ENCODE measurements at regions not wholly inside any gene's neighbourhood (a gene's known extent, or its start where the extent isn't known, plus 50 kb on each side); places are given as distances from the start of the nearest gene placed in this dataset.
"Not testable (repeated sequence)": the region's sequence is repeated elsewhere in the genome, so short reads cannot be mapped to it uniquely, and the experiment has no call there.

DNA sequence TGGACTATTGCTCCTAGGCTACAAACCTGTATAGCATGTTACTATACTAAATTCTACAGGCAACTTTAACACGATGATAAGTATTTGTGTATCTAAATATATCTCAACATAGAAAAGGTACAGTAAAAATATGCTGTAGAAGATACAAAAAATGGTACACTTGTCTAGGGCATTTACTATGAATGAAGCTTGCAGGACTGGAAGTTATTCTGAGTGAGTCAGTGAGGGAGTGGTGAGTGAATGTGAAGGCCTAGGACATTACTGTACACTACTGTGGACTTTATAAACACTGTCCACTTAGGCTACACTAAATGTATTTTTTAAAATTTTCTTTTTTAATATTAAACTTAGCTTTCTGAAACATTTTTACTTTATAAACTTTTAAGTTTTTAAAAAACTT, 140.5 kb upstream of the SGO1 start:
- DNase-seq (ENCODE audit: low read depth), result no peak

DNA sequence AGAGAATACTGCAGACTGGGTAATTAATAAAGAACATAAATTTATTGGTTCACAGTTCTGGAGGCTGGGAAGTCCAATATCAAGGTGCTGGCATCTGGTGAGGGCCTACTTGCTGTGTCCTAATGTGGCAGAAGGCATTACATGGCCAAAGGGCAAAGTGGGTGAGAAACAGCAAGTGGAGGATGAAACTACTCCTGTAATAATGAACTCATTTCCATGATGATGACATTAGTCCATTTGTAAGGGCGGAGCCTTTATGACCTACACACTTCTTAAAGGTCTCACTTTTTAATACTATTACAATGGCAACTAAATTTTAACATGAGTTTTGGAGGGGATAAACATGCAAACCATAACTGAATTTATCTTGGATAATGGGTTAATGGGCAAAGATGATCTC, 139.6 kb upstream of the SGO1 start:
- DNase-seq (ENCODE audit: low read depth), result no peak

DNA sequence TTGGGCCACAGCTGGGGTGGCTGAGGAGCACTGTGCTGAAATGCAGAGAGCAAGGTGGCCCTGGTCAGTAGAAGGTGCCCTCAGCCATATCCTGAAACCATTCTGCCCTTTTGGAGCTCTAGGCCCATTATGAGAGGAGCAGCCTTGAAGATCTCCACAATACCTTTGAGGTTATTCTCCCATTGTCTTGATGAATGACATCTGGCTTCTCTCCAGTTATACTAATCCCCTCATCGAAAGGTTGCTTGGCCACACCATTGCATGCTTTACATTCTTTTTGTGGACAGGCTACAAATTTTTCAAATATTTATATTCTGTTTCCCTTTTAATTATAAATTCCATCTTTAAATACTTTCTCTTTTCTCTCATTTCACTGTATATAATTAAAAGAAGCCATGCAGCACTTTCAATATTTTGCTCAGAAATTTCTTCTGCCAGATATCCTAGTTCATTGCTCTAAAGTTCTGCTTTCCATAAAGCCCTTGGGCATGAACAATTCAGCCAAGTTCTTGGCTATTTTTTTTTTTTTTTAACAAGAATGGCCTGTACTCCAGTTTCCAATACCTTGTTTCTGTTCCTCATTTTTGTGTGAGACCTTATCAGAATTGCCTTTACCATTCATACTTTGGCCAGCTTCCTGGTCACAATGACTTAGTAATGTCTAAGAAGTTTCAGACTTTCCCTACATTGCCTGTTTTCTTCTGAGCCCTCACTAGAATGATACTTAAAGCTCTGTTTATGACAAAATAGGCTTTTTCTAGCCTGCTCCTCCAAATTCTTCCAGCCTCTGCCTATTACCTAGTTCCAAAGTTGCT, 138.9 kb upstream of the SGO1 start:
- DNase-seq (ENCODE audit: low read depth), result no peak

DNA sequence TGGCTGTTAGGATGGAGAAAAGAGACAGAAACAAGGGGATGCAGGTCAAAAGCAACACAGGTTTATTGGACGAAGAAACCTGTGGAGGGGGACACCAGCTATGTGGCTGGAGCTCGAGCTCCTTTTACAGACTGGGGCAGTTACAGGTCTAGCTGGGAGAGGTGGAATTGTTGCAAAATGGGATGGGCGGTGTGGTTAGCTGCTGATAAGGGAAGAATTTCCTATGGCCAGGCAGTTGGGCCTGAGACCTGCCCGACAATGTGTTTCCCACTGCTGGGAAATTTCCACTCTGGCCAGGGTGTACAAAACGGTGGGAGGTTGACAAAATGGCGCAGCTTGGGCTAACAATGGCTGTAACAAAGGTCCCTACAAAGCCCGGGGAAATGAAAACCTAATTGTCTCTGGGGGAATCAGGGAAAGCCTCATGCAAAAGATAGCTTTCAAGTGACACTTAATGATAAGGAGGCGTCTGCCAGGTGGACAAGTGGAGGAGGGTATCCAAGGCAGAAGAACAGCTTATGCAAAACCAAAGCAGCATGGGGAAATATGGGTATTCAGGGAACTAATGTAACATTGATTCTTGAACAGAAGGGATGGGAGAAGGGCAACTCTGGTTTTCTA, 137.4 kb upstream of the SGO1 start:
- DNase-seq (ENCODE audit: low read depth), result no peak

DNA sequence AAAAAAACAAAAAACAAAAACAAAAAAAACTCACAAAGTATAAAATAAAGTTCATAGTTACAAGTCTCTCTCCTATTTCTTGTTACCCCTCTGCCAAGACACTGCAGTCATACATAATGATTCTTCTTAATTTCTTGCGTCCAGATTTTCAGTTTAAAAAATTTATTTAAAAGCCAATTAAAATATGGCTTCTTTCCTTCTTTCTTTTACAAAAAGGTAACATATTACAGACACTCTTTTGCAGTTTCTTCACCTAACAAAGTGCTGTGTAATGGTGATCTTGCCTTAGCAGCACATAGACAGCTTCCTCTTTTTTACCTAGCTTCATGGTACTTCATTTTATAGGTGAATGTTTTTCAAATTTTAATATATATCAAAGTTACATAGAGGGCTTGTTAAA, 136.1 kb upstream of the SGO1 start:
- no peak for DNase-seq (ENCODE audit: low read depth)

DNA sequence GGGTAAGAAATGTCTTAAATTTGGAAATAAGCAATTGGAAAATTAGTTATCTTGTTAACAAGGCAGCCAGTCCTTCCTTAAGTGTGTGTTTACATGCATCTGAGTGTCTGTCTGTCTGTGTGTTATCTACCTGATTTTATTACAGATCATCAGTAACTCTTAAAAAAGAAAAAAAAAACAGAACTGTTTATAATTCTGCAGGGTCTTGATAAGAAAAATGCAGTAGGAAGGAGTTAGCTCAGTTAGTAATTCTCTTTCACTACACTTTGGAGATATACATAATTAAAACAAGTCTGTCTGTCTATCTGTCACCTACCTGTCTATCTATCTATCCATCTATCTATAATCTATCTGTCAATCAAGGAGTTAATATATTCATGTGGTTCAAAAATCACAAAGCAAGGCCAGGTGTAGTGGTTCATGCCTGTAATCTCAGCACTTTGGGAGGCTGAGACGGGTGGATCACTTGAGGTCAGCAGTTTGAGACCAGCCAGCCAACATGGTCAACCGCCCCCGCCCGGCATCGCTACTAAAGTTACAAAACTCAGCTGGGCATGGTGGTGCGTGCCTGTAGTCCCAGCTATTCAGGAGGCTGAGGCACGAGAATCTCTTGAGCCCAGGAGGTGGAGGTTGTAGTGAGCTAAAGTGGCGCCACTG, 135.5 kb upstream of the SGO1 start:
- no peak for DNase-seq (ENCODE audit: low read depth)

DNA sequence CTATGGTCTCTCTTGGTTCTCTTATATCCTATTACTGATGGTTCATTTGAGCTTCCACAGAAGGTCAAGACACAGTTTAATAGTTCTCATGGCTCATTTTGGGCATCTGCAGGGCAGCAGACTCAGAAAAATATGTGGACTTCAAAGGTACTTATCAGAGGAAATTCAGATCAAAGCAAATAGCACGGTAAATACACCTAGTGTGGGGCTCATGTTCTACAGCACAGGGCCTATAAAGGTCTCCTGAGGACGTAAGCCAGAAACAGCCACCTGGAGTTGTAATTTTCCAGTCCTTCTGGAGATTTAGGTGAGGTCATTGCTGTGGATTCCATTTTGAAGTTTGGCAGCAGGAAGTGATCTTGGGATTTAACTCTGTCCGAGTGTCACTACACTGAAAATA, 134.5 kb upstream of the SGO1 start:
- no peak for DNase-seq (ENCODE audit: low read depth)

DNA sequence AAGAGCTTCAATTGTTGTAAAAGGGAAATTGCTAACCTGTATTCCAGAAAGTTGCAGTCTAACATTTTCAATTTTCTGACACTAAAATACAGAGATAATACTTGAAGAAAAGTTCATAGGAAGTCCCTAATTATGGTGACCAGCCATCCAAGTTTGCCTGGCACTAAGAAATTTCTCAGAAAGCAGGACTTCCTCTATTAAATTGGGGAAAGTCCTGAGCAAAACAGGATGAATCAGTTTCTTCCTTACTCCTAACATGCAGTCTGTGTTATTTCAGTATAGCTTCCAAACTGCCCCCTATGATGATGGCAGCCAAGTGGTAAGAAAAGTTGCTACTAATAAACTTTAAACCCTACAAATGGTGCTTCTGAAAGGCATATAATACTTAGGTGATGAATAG, 133.5 kb upstream of the SGO1 start:
- no peak for DNase-seq (ENCODE audit: low read depth)

DNA sequence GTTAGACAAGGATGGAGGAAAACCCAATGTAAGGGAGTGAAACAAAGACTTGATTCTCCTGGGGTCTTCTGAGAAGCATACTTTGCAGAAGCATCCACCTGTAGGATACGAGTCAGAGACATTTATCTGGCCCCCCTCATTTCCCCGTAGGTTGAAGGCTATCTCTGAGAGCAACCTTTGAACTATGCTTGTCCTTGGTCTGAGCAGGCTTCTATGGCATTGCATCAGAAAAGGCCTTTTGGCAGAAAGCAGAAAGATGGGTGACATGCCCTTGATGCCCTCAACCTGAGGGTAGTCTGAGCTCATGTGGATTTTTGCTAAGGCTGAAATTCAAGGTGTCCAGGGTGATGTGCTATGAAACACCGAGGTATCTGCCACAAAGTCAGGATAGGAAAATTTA, 131.6 kb upstream of the SGO1 start:
- DNase-seq (ENCODE audit: low read depth), result no peak

DNA sequence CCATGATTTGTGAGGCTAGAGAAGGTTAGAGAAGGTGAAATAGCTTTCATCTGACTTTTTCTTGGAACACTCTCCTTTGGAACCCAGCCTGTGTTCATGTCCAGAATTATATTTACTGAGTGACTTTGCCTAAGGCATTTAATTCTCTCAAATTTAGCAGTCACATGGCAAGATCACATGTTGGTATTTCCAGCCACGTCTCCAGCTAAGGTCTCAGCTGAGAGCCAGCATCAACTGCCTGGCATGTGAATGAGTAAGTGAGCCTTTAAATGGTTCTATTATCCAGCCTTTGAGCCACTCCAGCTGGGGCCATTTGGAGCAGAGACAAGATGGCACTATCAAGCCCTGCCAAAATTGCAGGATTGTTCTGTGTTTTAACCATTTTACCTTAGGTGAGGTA, 130.2 kb upstream of the SGO1 start:
- DNase-seq (ENCODE audit: low read depth), result no peak

DNA sequence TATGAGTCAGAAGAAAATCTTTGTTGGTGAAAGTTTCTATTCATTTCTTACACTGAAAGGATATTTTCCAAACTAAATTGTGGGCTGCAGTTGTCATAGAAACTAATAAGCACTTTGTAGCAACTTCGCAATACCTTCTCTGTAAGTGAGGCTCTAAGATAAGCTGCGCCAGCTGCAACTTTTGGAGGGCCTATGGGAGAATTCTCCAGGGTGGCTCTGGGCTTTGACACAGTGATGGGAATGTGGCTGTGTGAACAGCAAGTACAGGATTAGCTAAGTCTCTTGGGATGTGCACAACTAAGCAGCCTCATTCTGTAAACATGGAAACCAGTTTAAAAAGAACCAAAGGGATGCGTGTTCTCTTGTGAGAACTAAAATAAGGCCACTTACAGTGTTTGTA, 124.6 kb upstream of the SGO1 start:
- no peak for DNase-seq (ENCODE audit: low read depth)

DNA sequence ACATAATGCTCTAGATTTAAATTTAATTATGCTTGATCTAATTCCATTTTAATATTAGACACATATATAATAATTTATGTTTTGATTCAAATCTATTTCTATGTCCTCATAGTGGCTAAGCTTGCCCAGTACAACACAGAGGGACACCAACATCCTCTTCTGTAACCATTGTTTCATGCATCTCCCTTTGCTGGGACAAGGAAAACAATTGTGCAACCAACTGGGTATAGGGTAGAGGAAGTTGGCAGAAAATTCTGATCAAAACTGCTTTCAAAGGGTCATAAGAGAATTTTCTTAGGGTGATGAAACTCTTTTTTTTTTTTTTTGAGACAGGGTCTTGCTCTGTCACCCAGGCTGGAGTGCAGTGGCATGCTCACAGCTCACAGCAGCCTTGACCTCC, 121.4 kb upstream of the SGO1 start:
- no peak for DNase-seq (ENCODE audit: low read depth)

DNA sequence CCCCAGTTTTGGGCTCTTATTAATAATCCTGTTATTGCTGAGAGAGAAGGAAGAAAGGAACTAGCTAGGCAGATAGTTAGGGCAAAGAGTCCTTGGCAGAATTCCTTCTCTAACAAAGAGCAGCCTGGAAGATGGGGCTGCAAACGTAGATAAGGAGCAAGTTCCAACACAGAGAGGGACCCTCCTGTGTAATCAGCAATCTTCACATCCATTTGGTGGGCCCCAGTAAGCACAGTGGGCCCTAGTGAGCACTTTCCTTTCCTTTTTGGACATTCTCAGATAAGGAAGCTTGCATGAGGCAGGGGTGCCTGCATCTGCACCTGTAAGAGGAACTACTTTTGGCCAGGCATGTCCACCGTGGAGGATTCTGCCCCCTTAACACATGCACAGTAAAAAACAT, 119.6 kb upstream of the SGO1 start:
- no peak for DNase-seq (ENCODE audit: low read depth)

DNA sequence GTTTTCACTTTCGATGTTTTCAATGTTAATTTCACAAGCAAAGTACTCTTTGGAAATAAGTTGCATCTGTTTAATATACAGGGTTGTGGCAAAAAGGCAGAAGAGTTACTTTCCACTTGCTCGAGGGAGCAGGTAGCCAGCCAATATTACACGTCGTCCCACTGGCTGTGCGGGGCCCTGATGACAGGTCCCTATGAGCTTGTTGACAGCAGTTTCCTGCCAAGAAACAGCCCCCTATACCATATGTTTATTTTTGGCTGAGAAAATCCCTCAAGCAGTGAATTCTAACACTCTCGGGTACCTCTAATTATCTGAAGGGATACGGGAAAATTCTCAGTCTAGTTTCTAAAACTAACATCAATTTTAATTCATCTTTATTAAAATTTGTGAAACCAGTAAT, 116.8 kb upstream of the SGO1 start:
- no peak for DNase-seq (ENCODE audit: low read depth)

DNA sequence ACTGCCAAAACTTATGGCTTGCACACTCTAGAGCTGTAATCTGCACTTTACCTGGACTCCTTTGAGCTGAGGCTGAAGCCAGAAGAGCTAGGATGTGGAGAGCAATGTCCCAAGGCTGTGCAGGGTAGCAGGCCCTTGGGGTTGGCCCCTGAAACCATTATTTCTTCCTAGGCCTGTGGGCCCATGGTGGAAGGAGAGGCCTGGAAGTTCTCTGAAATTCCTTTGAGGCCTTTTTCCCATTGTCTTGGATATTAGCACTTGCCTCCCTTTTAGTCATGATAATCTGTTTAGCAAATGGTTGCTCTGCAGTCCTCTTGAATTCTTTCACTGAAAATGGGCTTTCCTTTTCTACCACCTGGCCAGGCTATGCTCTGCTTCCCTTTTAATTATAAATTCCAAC, 102.0 kb upstream of the SGO1 start:
- DNase-seq (ENCODE audit: low read depth), result no peak

DNA sequence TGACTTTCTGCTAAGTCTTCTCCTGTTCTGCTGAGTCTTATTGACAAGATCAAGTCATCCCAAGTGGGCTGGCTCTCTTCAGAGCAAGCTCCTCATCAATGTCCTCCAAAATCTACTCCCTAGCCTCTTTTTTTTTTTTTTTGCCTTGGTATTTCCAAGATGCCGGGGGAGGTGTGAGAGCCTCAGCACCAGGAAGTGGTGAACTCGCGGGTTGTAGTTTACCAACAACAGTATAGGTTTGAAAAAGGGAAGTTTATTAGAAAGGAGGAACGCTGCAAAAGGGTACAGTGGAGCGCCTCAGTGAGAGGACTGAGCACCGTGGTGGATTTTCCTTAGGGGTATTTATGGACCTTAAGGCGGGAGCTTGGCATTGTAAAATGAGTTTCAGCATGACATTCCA, 94.3 kb upstream of the SGO1 start:
- no peak for DNase-seq (ENCODE audit: low read depth)

DNA sequence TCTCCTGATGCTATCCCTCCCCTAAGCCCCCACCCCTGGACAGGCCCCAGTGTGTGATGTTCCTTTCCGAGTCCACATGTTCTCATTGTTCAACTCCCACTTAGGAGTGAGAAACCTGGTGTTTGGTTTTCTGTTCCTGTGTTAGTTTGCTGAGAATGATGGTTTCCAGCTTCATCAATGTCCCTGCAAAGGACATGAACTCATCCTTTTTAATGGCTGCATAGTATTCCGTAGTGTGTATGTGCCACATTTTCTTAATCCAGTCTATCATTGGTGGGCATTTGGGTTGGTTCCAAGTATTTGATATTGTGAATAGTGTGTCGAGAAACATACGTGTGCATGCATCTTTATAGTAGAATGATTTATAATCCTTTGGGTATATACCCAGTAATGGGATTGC, 80.0 kb upstream of the SGO1 start:
- not testable (repeated sequence) for DNase-seq (ENCODE audit: low read depth)

DNA sequence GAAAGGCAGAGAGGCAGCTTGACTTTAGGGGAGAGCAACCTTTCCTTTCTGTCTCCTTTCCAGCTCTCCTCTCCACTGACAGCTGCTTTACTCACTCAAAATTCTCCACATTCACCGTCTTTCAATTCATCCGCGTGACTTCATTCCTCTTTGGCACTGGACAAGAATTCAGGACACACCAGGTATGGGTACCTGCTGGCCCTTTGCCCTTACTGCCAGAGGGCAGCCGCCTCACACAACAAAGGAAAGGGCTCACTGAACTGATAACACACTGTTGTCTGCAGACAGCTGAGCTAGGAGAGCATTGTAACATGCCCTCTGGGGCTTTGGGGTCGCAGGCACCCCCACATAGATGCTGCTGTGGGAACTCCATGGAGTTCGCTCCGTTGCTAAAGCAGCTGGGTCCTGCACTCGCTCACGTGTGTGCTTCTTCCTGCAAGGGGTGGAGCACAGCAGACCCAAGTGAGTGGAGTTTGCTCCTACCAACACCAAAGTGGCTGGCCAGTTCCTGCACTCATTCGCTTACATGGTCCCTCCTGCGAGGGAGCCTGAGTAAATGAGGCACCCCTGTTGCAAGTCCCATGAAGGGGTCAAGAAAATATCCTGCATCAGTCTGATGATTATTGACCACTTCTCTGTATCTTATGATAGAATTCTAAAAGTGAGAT, 79.0 kb upstream of the SGO1 start:
- DNase-seq (ENCODE audit: low read depth), result no peak

DNA sequence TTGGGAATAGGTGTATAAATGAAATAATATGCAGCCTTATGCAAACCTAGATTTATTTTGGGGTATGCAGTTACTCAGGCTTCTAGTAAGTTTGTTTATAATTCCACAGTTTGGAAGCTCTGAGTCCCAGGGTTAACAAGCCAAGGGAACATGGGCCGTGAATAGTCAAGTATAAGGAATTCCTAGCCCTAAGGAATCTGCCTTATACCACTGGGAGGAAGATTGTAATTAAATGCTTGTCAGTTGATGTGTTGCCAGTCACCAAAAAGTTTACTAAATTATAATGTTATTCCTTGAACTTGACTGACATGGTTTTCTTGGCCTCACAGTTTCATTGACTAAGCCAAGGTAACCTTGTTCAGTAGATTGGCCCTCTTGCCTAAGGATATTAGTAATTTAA, 72.4 kb upstream of the SGO1 start:
- no peak for DNase-seq (ENCODE audit: low read depth)

DNA sequence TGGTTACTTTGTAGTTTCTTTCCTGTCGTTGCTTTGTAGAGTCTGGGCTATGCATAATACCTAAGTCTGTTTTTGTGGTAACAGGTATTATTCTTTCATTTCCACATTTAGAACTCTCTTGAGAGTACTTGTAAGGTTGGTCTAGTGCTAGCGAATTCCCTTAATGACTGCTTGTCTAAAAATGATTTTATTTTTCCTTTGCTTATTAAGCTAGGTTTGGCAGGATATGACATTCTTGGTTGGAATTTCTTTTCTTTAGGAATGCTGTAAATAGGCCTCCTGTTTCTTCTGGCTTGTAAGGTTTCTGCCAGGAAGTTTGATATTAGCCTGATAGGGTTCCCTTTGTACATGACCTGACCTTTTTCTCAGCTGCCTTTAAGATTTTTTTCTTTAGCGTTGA, 70.1 kb upstream of the SGO1 start:
- no peak for DNase-seq (ENCODE audit: low read depth)

DNA sequence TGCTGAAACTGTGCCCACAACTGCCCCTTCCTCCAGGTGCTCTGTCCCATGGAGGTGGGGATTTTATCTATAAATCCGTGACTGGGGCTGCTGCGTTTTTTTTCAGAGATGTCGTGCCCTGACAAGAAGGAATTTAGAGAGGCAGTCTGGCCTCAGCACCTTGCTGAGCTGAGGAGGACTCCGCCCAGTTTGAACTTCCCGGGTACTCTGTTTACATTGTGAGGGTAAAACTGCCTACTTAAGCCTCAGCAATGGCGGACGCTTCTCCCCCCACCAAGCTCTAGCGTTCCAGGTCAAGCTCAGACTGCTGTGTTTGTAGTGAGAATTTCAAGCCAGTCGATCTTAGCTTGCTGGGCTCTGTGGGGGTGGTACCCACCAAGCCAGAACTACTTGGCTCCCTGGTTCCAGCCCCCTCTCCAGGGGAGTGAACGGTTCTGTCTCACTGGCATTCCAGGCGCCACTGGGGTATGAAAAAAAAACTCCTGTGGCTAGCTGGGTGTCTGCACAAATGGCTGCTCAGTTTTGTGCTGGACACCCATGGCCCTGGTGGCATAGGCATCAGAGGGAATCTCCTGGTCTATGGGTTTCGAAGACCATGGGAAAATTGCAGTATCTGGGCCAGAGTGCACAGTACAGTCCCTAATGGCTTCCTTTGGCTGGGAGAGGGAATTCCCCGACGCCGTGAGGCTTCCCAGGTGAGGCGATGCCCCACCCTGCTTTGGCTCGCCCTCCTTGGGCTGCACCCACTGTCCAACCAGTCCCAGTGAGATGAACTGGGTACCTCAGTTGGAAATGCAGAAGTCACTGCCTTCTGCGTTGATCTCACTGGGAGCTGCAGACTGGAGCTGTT, 68.5 kb upstream of the SGO1 start:
- DNase-seq (ENCODE audit: low read depth), result no peak

DNA sequence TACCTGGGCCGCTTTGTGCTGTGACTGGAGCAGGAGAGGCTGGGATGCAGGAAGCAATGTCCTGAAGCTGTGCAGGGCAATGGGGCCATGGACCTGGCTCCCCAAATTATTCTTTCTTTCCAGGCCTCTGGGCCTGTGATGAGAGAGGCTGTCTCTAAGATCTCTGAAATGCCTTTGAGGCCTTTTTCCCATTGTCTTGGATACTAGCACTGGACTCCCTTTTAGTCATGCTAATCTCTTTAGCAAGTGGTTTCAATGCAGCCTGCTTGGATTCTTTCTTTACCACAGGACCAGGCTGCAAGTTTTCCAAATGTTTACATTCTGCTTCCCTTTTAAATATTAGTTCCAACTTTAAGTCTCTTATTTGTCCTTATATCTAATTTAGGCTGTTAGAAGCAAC, 64.8 kb upstream of the SGO1 start:
- no peak for DNase-seq (ENCODE audit: low read depth)
